GM23248 (cell line): ENCODE measurements at regions not wholly inside any gene's neighbourhood (a gene's known extent, or its start where the extent isn't known, plus 50 kb on each side); places are given as distances from the start of the nearest gene placed in this dataset.

Experiments used
- EZH2 ChIP-seq: fragments of 200-600 bp; sonication (generic); IDR thresholded peaks from 2 replicates; pipeline ENCODE4 v1.6.1; 2018; ENCODE audit warnings: antibody characterized with exemption, mild to moderate bottlenecking; ENCODE audit not compliant: insufficient read depth, poor library complexity, severe bottlenecking
- EZH2phosphoT487 ChIP-seq: fragments of 200-600 bp; sonication (generic); IDR thresholded peaks from 2 replicates; pipeline ENCODE4 v1.6.1; 2018; ENCODE audit warnings: antibody characterized with exemption, moderate library complexity, mild to moderate bottlenecking, low read depth; ENCODE audit not compliant: insufficient read depth

DNA sequence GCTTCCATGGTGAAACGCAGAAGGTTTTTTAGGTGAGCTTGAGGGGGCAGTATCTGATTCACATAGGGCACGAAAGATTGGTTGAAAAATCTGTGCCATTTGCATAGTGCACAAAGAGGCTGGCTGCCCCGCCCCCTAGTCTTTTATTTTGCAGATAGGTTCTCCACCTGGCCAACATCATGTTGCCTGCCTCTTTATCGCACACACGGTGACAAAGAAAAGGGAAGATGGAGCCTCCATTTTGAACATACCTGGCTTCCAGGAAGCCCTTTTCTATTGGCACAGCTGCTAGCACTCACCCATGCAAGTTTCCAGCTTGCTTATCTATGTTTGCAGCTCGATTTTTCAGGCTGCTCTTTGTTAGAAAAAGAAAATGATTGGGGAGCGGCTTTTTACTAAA, 316.2 kb upstream of the KLHL1 start:
- TF ChIP-seq EZH2, result no peak
- no peak for TF ChIP-seq EZH2phosphoT487
